ENCODE measurements at regions not wholly inside any gene's neighbourhood (a gene's known extent, or its start where the extent isn't known, plus 50 kb on each side); places are given as distances from the start of the nearest gene placed in this dataset.
"Not testable (repeated sequence)": the region's sequence is repeated elsewhere in the genome, so short reads cannot be mapped to it uniquely, and the experiment has no call there.

DNA sequence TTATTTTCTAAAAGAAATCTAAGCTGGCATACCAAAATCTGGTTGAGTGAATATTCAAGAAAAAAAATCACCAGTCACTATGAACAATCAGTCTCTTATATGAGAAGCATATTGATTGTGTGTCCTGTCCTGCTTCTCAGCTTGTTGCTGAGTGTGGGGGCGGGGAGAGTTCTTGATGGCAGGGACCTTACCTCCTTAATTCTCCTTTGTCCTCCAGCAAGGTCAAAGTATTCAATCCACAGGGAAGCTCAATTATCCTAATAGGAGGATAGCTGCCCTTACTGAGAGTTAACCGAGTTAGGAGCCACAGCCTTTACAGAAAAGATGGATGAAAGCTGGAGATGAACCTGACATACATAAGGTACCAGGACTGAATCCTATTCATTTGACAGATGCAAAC, 154.0 kb downstream of the LY86 start:
- no peak for FAIRE-seq
- Histone ChIP-seq H3K9me3 (no peaks in the 10 kb centered on the region), H3K4me3 (no peak overlapping the region), H3K36me3 (no peaks in the 10 kb centered on the region), H3K27me3 (no peaks in the 10 kb centered on the region), H3K27ac (no peak overlapping the region), H3K4me1 (no peaks in the 10 kb centered on the region)
- intact Hi-C loops (cut with DNase I), result no loop called here
- TF ChIP-seq, protein P1, sequence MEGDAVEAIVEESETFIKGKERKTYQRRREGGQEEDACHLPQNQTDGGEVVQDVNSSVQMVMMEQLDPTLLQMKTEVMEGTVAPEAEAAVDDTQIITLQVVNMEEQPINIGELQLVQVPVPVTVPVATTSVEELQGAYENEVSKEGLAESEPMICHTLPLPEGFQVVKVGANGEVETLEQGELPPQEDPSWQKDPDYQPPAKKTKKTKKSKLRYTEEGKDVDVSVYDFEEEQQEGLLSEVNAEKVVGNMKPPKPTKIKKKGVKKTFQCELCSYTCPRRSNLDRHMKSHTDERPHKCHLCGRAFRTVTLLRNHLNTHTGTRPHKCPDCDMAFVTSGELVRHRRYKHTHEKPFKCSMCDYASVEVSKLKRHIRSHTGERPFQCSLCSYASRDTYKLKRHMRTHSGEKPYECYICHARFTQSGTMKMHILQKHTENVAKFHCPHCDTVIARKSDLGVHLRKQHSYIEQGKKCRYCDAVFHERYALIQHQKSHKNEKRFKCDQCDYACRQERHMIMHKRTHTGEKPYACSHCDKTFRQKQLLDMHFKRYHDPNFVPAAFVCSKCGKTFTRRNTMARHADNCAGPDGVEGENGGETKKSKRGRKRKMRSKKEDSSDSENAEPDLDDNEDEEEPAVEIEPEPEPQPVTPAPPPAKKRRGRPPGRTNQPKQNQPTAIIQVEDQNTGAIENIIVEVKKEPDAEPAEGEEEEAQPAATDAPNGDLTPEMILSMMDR (IDR thresholded peaks at IDR 0.05), result no peak
- whole genome bisulfite sequencing, 2 donors, result 94 to 97% methylated on average over 2 of the region's 2 CpGs
- no peak for DNase-seq
- ATAC-seq, result no peak

DNA sequence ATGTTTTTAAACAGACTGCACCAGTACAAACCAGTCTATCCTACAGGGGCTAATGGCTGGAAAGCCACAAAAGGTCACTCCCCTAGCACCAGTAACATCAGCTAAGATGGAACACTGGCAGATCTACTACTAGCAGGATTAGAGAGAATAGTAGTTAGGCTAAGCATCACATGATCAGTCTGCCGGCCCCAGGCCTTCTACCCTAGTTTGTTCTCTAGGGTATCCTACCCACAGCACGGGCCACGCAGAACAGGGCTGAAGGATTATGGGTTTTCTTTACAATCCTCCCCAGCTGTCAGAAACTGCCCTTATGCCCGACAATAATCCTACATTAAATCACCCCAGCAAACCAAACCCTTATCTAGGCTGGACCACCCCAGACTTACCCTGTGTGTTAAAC, 156.0 kb downstream of the LY86 start:
- no peaks in the 10 kb centered on the region for H3K36me3 ChIP-seq
- TF ChIP-seq, protein P1 (IDR thresholded peaks at IDR 0.05), result no peak
- 78 to 81% methylated on average over 4 of the region's 4 CpGs for WGBS, 2 donors
- H3K4me3 ChIP-seq, result no peak overlapping the region
- no peak for DNase-seq
- peaks cover 0 to 10% (median 8%) of the 10 kb centered on the region in 3 donors for H3K4me1 ChIP-seq
- H3K27me3 ChIP-seq, result no peaks in the 10 kb centered on the region
- no peak for FAIRE-seq
- no peak overlapping the region for H3K27ac ChIP-seq
- intact Hi-C loops (cut with DNase I), result no loop called here
- no peaks in the 10 kb centered on the region for H3K9me3 ChIP-seq
- ATAC-seq, result no peak

DNA sequence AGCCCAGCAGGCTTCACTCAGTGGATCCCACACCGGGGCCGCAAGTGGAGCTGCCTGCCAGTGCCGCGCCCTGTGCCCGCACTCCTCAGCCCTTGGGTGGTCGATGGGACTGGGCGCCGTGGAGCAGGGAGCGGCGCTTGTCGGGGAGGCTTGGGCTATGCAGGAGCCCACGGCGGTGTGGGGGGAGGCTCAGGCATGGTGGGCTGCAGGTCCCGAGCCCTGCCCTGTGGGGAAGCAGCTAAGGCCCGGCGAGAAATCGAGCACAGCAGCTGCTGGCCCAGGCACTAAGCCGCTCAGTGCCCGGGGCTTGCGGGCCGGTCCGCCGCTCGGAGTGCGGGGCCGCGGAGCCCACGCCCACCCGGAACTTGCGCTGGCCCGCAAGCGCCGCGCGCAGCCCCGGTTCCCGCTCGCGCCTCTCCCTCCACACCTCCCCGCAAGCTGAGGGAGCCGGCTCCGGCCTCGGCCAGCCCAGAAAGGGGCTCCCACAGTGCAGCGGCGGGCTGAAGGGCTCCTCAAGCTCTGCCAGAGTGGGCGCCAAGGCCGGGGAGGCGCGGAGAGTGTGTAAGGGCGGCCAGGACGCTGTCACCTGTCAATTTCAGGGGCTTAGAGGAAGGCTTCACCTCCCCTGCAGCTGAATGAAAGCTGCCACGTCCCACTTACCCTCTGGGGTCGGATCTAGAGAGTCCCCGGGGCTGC, 157.3 kb downstream of the LY86 start:
- 95 to 96% methylated on average over 48 to 54 of the region's 54 CpGs for WGBS, 2 donors
- not testable (repeated sequence) for ATAC-seq

DNA sequence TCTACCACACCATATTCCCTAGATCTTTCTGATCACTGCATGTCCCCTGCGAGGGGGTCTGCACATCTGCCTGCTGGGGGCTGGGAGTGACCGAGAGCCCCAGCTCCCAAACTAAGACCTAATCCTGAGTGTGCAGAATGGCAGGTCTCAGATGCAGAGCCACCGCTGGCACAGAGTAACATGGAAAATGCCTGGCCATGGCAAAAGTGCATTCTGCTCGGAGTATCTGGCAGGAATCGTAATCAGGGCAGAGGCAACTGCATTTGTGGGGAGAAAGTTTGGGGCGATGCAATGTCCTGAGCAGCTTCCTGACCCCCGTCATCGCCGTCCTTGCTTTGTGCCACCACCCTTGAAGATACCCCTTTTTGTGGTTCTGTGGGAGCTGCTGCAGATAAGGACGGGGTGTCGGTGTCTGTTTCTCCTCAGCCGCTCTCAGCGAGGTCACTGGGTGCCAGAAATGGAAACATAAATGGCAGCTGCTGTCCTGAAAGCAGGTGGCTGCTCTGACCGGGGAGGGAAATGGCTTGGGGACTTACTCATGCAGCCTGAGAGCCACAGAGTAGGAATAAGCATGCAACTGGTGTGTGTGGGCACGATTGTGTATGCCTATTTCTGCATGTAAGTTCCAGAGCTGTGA, 157.9 kb downstream of the LY86 start:
- 86 to 92% methylated on average over 15 of the region's 15 CpGs for WGBS, 2 donors
- H3K27me3 ChIP-seq, result no peaks in the 10 kb centered on the region
- no peak overlapping the region for H3K4me3 ChIP-seq
- no peak for FAIRE-seq
- H3K36me3 ChIP-seq, result no peaks in the 10 kb centered on the region
- H3K9me3 ChIP-seq, result no peaks in the 10 kb centered on the region
- no peak for DNase-seq
- intact Hi-C loops (cut with DNase I), result no loop called here
- TF ChIP-seq, protein P1 (IDR thresholded peaks at IDR 0.05), result no peak
- peaks cover 0 to 10% (median 8%) of the 10 kb centered on the region in 3 donors for H3K4me1 ChIP-seq
- H3K27ac ChIP-seq, result no peak overlapping the region
- no peak for ATAC-seq

More for the DNA sequence above, 157.3 kb downstream of the LY86 start:
- FAIRE-seq; H3K9me3 ChIP-seq; H3K4me1 ChIP-seq; intact Hi-C loops (cut with DNase I); H3K36me3 ChIP-seq; H3K4me3 ChIP-seq; H3K27me3 ChIP-seq; H3K27ac ChIP-seq; DNase-seq: not testable (repeated sequence)

DNA sequence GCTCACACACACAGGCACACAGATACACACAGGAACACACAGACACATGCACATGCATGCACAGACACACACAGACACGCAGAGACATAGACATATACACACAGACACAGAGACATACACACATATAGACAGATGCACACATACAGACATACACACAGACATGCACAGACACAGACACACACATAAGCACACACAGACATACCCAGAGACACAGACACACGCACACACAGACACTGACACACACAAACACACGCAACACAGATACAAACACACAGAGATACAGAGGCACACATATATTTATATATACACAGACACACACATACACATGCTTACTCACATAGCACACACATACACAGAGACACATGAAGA, 158.4 kb downstream of the LY86 start:
- Histone ChIP-seq H3K27me3 (no peaks in the 10 kb centered on the region), H3K4me1 (peaks cover 0 to 10% (median 8%) of the 10 kb centered on the region in 3 donors), H3K27ac (no peak overlapping the region), H3K4me3 (no peak overlapping the region), H3K9me3 (no peaks in the 10 kb centered on the region), H3K36me3 (no peaks in the 10 kb centered on the region)
- no peak for FAIRE-seq
- no peak for ATAC-seq
- no peak for DNase-seq
- 91 to 95% methylated on average over 3 of the region's 3 CpGs for WGBS, 2 donors
- intact Hi-C loops (cut with DNase I), result no loop called here
- TF ChIP-seq, protein P1 (IDR thresholded peaks at IDR 0.05), result no peak

Data from pancreas (tissue), 10 donors.